CD8-positive, alpha-beta memory T cell (primary cell): ENCODE measurements at regions not wholly inside any gene's neighbourhood (a gene's known extent, or its start where the extent isn't known, plus 50 kb on each side); places are given as distances from the start of the nearest gene placed in this dataset.

ENCODE experiments used
- CTCF ChIA-PET: fragments of 350-600 bp; sonication (Branson Sonifier 250); formaldehyde crosslinking; loops from one replicate; lab custom pipeline; 2021; ENCODE audit warnings: antibody characterized with exemption; lab: Charles Lee
- POLR2A ChIA-PET: fragments of 350-600 bp; sonication (Branson Sonifier 250); formaldehyde crosslinking; loops from one replicate; lab custom pipeline; 2021; ENCODE audit warnings: antibody characterized with exemption; lab: Charles Lee
- DNase-seq, 5 donors: peaks; one replicate each; pipeline versions ENCODE4 v3.0.0 to v3.0.0-alpha.2; 2020 to 2022; ENCODE audit warnings: mixed read lengths in 1 of 5
- H3K27ac ChIP-seq: one replicate; pipeline ENCODE4 v1.7.0; 2013; ENCODE audit warnings: low read depth, mild to moderate bottlenecking, low read length, moderate library complexity
- H3K27me3 ChIP-seq: 2 replicates; pipeline ENCODE4 v1.7.0; 2013; ENCODE audit warnings: low read length, mild to moderate bottlenecking; ENCODE audit not compliant: insufficient read depth, poor library complexity, severe bottlenecking
- H3K36me3 ChIP-seq: 2 replicates; pipeline ENCODE4 v1.7.0; 2013; ENCODE audit warnings: mild to moderate bottlenecking, low read length, moderate library complexity; ENCODE audit not compliant: insufficient read depth
- H3K4me1 ChIP-seq: 2 replicates; pipeline ENCODE4 v1.7.0; 2013; ENCODE audit warnings: mild to moderate bottlenecking, low read length, moderate library complexity; ENCODE audit not compliant: insufficient read depth
- H3K4me3 ChIP-seq: 2 replicates; pipeline ENCODE4 v1.7.0; 2013; ENCODE audit warnings: mild to moderate bottlenecking, low read length
- H3K9me3 ChIP-seq: 2 replicates; pipeline ENCODE4 v1.7.0; 2013; ENCODE audit warnings: mild to moderate bottlenecking, low read length
- H3K27ac Mint-ChIP-seq, 8 donors: one replicate each; pipeline ENCODE4 v1.8.0; 2020 to 2021; ENCODE audit warnings: mixed read lengths in 8 of 8, mild to moderate bottlenecking in 6 of 8, inconsistent platforms in 3 of 8, moderate library complexity in 3 of 8
- H3K27me3 Mint-ChIP-seq, 2 donors: one replicate each; pipeline ENCODE4 v1.8.0; 2020 to 2021; ENCODE audit warnings: mixed read lengths in 2 of 2, mild to moderate bottlenecking in 1 of 2, moderate library complexity in 1 of 2
- H3K36me3 Mint-ChIP-seq, 3 donors: one replicate each; pipeline ENCODE4 v1.8.0; 2020 to 2021; ENCODE audit warnings: mixed read lengths in 3 of 3, inconsistent platforms in 1 of 3, mild to moderate bottlenecking in 1 of 3
- H3K4me1 Mint-ChIP-seq, 3 donors: one replicate each; pipeline ENCODE4 v1.8.0; 2020 to 2021; ENCODE audit warnings: mixed read lengths in 3 of 3, inconsistent platforms in 1 of 3, mild to moderate bottlenecking in 1 of 3
- H3K4me3 Mint-ChIP-seq, 7 donors: one replicate each; pipeline ENCODE4 v1.8.0; 2020 to 2021; ENCODE audit warnings: mixed read lengths in 7 of 7, mild to moderate bottlenecking in 6 of 7, moderate library complexity in 4 of 7, inconsistent platforms in 2 of 7
- H3K9me3 Mint-ChIP-seq, 5 donors: one replicate each; pipeline ENCODE4 v1.8.0; 2020 to 2022; ENCODE audit warnings: mixed read lengths in 5 of 5, mild to moderate bottlenecking in 3 of 5, moderate library complexity in 2 of 5, inconsistent platforms in 1 of 5

DNA sequence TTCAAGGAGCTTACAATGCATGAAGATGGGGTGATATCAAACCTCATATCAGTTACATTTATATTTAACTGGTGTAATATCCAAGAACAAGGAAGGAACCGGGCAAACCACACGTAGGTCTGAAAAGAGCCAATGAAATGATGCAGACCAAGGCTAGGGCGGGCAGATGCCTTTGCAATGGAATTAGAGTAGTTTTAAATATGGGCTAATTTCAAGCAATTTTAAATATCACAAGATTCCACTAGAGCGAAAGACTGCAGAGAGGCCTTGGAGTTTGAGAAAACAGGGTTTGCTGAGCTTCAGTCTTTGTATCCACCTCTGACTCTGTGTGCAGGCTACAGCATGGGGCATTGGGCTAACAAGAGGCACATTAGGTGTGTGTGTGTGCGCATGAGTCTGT lies 53.9 kb upstream of the ZNF536 start:
- no peak overlapping the region for H3K4me3 Mint-ChIP-seq
- no peak overlapping the region for H3K27ac Mint-ChIP-seq
- Histone ChIP-seq H3K36me3 (no peaks in the 10 kb centered on the region), H3K27me3 (no peaks in the 10 kb centered on the region), H3K4me1 (no peaks in the 10 kb centered on the region), H3K9me3 (no peaks in the 10 kb centered on the region), H3K27ac (no peak overlapping the region), H3K4me3 (no peak overlapping the region)
- ChIA-PET POLR2A (no interaction called here), CTCF (no interaction called here)
- H3K4me1 Mint-ChIP-seq: no peaks in the 10 kb centered on the region
- peaks cover 2 to 4% of the 10 kb centered on the region in 2 donors for H3K27me3 Mint-ChIP-seq
- no peaks in the 10 kb centered on the region for H3K36me3 Mint-ChIP-seq
- peaks cover 0 to 8% (median 6%) of the 10 kb centered on the region in 5 donors for H3K9me3 Mint-ChIP-seq
- no peak for DNase-seq

GRCh38 chr19:30318936-30319335 lies 53.2 kb upstream of the ZNF536 start:
- H3K27ac Mint-ChIP-seq: no peak overlapping the region
- H3K4me1 ChIP-seq: no peaks in the 10 kb centered on the region
- H3K4me3 ChIP-seq: no peak overlapping the region
- no peaks in the 10 kb centered on the region for H3K36me3 Mint-ChIP-seq
- peaks cover 3 to 4% of the 10 kb centered on the region in 2 donors for H3K27me3 Mint-ChIP-seq
- no peak overlapping the region for H3K4me3 Mint-ChIP-seq
- ChIA-PET CTCF (no interaction called here), POLR2A (no interaction called here)
- no peak overlapping the region for H3K27ac ChIP-seq
- H3K4me1 Mint-ChIP-seq: no peaks in the 10 kb centered on the region
- peaks cover 0 to 8% (median 6%) of the 10 kb centered on the region in 5 donors for H3K9me3 Mint-ChIP-seq
- H3K27me3 ChIP-seq: no peaks in the 10 kb centered on the region
- no peaks in the 10 kb centered on the region for H3K9me3 ChIP-seq
- no peaks in the 10 kb centered on the region for H3K36me3 ChIP-seq
- no peak for DNase-seq

- H3K4me1 Mint-ChIP-seq: no peaks in the 10 kb centered on the region
- peaks cover 0 to 8% (median 6%) of the 10 kb centered on the region in 5 donors for H3K9me3 Mint-ChIP-seq
- H3K36me3 ChIP-seq: no peaks in the 10 kb centered on the region
- no peaks in the 10 kb centered on the region for H3K4me1 ChIP-seq
- ChIA-PET CTCF (no interaction called here), POLR2A (no interaction called here)
- H3K4me3 ChIP-seq: no peak overlapping the region
- no peak for DNase-seq
- no peak overlapping the region for H3K4me3 Mint-ChIP-seq
- H3K9me3 ChIP-seq: no peaks in the 10 kb centered on the region
- H3K36me3 Mint-ChIP-seq: no peaks in the 10 kb centered on the region
- no peaks in the 10 kb centered on the region for H3K27me3 ChIP-seq
- H3K27me3 Mint-ChIP-seq: peaks cover 4 to 5% of the 10 kb centered on the region in 2 donors
- H3K27ac Mint-ChIP-seq: no peak overlapping the region
- H3K27ac ChIP-seq: no peak overlapping the region
Observed at GRCh38 chr19:30319411-30319810, 52.8 kb upstream of the ZNF536 start.

- no peak for DNase-seq
- POLR2A ChIA-PET: no interaction called here
- Histone ChIP-seq H3K27ac (no peak overlapping the region), H3K9me3 (no peaks in the 10 kb centered on the region), H3K4me1 (no peaks in the 10 kb centered on the region), H3K27me3 (no peaks in the 10 kb centered on the region), H3K4me3 (no peak overlapping the region), H3K36me3 (no peaks in the 10 kb centered on the region)
- Mint-ChIP-seq H3K4me1 (no peaks in the 10 kb centered on the region), H3K27me3 (peaks cover 3 to 5% of the 10 kb centered on the region in 2 donors), H3K27ac (no peak overlapping the region), H3K36me3 (no peaks in the 10 kb centered on the region), H3K4me3 (no peak overlapping the region), H3K9me3 (peaks cover 0 to 8% (median 6%) of the 10 kb centered on the region in 5 donors)
- CTCF ChIA-PET: no interaction called here
Observed at GRCh38 chr19:30319876-30320275, 52.3 kb upstream of the ZNF536 start.

GRCh38 chr19:30320466-30320865 lies 51.7 kb upstream of the ZNF536 start:
- H3K9me3 Mint-ChIP-seq: peaks cover 0 to 8% (median 3%) of the 10 kb centered on the region in 5 donors
- DNase-seq: no peak
- Histone ChIP-seq H3K27me3 (no peaks in the 10 kb centered on the region), H3K9me3 (no peaks in the 10 kb centered on the region), H3K4me3 (no peak overlapping the region), H3K36me3 (no peaks in the 10 kb centered on the region), H3K27ac (no peak overlapping the region), H3K4me1 (no peaks in the 10 kb centered on the region)
- no peak overlapping the region for H3K27ac Mint-ChIP-seq
- H3K36me3 Mint-ChIP-seq: no peaks in the 10 kb centered on the region
- no peak overlapping the region for H3K4me3 Mint-ChIP-seq
- CTCF ChIA-PET: no interaction called here
- peaks cover 0 to 5% of the 10 kb centered on the region in 2 donors for H3K27me3 Mint-ChIP-seq
- POLR2A ChIA-PET: no interaction called here
- H3K4me1 Mint-ChIP-seq: no peaks in the 10 kb centered on the region

DNA sequence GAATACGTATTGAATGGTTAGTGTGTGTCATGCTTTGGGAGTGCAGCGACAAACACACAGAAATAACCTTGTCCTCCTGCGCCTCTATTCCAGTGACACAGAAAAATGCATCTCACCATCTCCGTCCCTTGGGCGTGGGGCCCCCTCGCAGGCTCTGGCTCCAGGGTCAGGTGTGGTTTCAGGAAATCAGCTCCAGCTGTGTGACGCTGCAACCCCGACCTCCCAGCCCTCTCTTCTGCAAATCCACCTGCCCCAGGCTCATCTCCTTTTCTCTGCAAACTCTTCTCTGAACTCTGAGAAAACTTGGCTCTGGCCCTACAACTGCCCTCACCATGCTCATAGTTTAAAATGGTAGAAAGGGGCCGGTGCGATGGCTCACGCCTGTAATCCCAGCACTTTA lies 51.3 kb upstream of the ZNF536 start:
- Mint-ChIP-seq H3K4me1 (no peaks in the 10 kb centered on the region), H3K27me3 (peaks cover 0 to 3% of the 10 kb centered on the region in 2 donors), H3K36me3 (no peaks in the 10 kb centered on the region), H3K4me3 (no peak overlapping the region), H3K9me3 (peaks cover 0 to 5% (median 3%) of the 10 kb centered on the region in 5 donors), H3K27ac (no peak overlapping the region)
- H3K4me1 ChIP-seq: no peaks in the 10 kb centered on the region
- POLR2A ChIA-PET: no interaction called here
- H3K27me3 ChIP-seq: no peaks in the 10 kb centered on the region
- no peak for DNase-seq
- H3K9me3 ChIP-seq: no peaks in the 10 kb centered on the region
- no peak overlapping the region for H3K4me3 ChIP-seq
- no peaks in the 10 kb centered on the region for H3K36me3 ChIP-seq
- no peak overlapping the region for H3K27ac ChIP-seq
- CTCF ChIA-PET: no interaction called here
